ENCODE measurements at regions not wholly inside any gene's neighbourhood (a gene's known extent, or its start where the extent isn't known, plus 50 kb on each side); places are given as distances from the start of the nearest gene placed in this dataset.

GRCh38 chr10:113319479-113319878, 233.4 kb upstream of the HABP2 start:
- Histone ChIP-seq H3K36me3 (replicated peaks; ENCODE audit: insufficient read depth, low read length) (no peaks in the 10 kb centered on the region), H3K9ac (ENCODE audit: low read length) (no peak overlapping the region), H4K20me1 (ENCODE audit: insufficient read depth, low read length) (no peaks in the 10 kb centered on the region), H3K27me3 (replicated peaks; ENCODE audit: insufficient read depth, low read length) (no peaks in the 10 kb centered on the region), H3K9me2 (replicated peaks; ENCODE audit: insufficient read depth, low read length) (no peaks in the 10 kb centered on the region), H3K4me2 (ENCODE audit: low read depth, low read length) (no peak overlapping the region), H3K4me3 (ENCODE audit: low read length) (no peak overlapping the region), H3K9me3 (replicated peaks; ENCODE audit: insufficient read depth, low read length) (no peaks in the 10 kb centered on the region), H3K79me2 (ENCODE audit: low read length) (no peaks in the 10 kb centered on the region), H2AFZ (ENCODE audit: low read length) (no peak overlapping the region), H3K4me1 (ENCODE audit: low read length) (no peaks in the 10 kb centered on the region), H3K27ac (ENCODE audit: low read length) (no peak overlapping the region), H3F3A (ENCODE audit: insufficient read depth, low read length) (no peaks in the 10 kb centered on the region)
- TF ChIP-seq EZH2 (optimal IDR thresholded peaks at IDR 0.05; ENCODE audit: low read depth, low read length) = no peak
- TF ChIP-seq CTCF (IDR thresholded peaks at IDR 0.05; ENCODE audit: low read length) = no peak
- no peak for TF ChIP-seq EZH2phosphoT487 (IDR thresholded peaks at IDR 0.05; ENCODE audit: low read length)
- no peak for DNase-seq

- no peak for TF ChIP-seq CTCF (IDR thresholded peaks at IDR 0.05; ENCODE audit: low read length)
- no peak for TF ChIP-seq EZH2 (optimal IDR thresholded peaks at IDR 0.05; ENCODE audit: low read depth, low read length)
- no peak for TF ChIP-seq EZH2phosphoT487 (IDR thresholded peaks at IDR 0.05; ENCODE audit: low read length)
- Histone ChIP-seq H3K27me3 (replicated peaks; ENCODE audit: insufficient read depth, low read length) (no peaks in the 10 kb centered on the region), H3K79me2 (ENCODE audit: low read length) (no peaks in the 10 kb centered on the region), H3K4me2 (ENCODE audit: low read depth, low read length) (no peak overlapping the region), H3K4me3 (ENCODE audit: low read length) (no peak overlapping the region), H3F3A (ENCODE audit: insufficient read depth, low read length) (no peaks in the 10 kb centered on the region), H3K4me1 (ENCODE audit: low read length) (no peaks in the 10 kb centered on the region), H3K27ac (ENCODE audit: low read length) (no peak overlapping the region), H3K9ac (ENCODE audit: low read length) (no peak overlapping the region), H3K9me3 (replicated peaks; ENCODE audit: insufficient read depth, low read length) (no peaks in the 10 kb centered on the region), H3K9me2 (replicated peaks; ENCODE audit: insufficient read depth, low read length) (no peaks in the 10 kb centered on the region), H3K36me3 (replicated peaks; ENCODE audit: insufficient read depth, low read length) (no peaks in the 10 kb centered on the region), H4K20me1 (ENCODE audit: insufficient read depth, low read length) (no peaks in the 10 kb centered on the region), H2AFZ (ENCODE audit: low read length) (no peak overlapping the region)
- no peak for DNase-seq
These were observed 232.6 kb upstream of the HABP2 start for GRCh38 chr10:113320211-113320610.

GRCh38 chr10:113320987-113321386, 231.9 kb upstream of the HABP2 start:
- no peaks in the 10 kb centered on the region for H3F3A ChIP-seq (ENCODE audit: insufficient read depth, low read length)
- H4K20me1 ChIP-seq (ENCODE audit: insufficient read depth, low read length) = no peaks in the 10 kb centered on the region
- no peak overlapping the region for H3K27ac ChIP-seq (ENCODE audit: low read length)
- no peak overlapping the region for H3K9ac ChIP-seq (ENCODE audit: low read length)
- H3K36me3 ChIP-seq (replicated peaks; ENCODE audit: insufficient read depth, low read length) = no peaks in the 10 kb centered on the region
- H3K4me3 ChIP-seq (ENCODE audit: low read length) = no peak overlapping the region
- H3K9me2 ChIP-seq (replicated peaks; ENCODE audit: insufficient read depth, low read length) = no peaks in the 10 kb centered on the region
- no peaks in the 10 kb centered on the region for H3K9me3 ChIP-seq (replicated peaks; ENCODE audit: insufficient read depth, low read length)
- no peak for DNase-seq
- H3K4me2 ChIP-seq (ENCODE audit: low read depth, low read length) = no peak overlapping the region
- no peaks in the 10 kb centered on the region for H3K27me3 ChIP-seq (replicated peaks; ENCODE audit: insufficient read depth, low read length)
- H3K4me1 ChIP-seq (ENCODE audit: low read length) = no peaks in the 10 kb centered on the region
- no peaks in the 10 kb centered on the region for H3K79me2 ChIP-seq (ENCODE audit: low read length)
- no peak for TF ChIP-seq CTCF (IDR thresholded peaks at IDR 0.05; ENCODE audit: low read length)
- no peak for TF ChIP-seq EZH2 (optimal IDR thresholded peaks at IDR 0.05; ENCODE audit: low read depth, low read length)
- no peak for TF ChIP-seq EZH2phosphoT487 (IDR thresholded peaks at IDR 0.05; ENCODE audit: low read length)
- no peak overlapping the region for H2AFZ ChIP-seq (ENCODE audit: low read length)

Data from MM.1S (cell line).